IPS-NIHi7 (cell line): ENCODE measurements at regions not wholly inside any gene's neighbourhood (a gene's known extent, or its start where the extent isn't known, plus 50 kb on each side); places are given as distances from the start of the nearest gene placed in this dataset.

Source experiments
- DNase-seq: peaks from one replicate; pipeline ENCODE4 v3.0.0; 2012; ENCODE audit warnings: mixed read lengths; ENCODE audit errors: extremely low spot score

GRCh38 chr1:47554082-47554481 lies 116.2 kb downstream of the FOXD2 start:
- DNase-seq, result no peak

DNA sequence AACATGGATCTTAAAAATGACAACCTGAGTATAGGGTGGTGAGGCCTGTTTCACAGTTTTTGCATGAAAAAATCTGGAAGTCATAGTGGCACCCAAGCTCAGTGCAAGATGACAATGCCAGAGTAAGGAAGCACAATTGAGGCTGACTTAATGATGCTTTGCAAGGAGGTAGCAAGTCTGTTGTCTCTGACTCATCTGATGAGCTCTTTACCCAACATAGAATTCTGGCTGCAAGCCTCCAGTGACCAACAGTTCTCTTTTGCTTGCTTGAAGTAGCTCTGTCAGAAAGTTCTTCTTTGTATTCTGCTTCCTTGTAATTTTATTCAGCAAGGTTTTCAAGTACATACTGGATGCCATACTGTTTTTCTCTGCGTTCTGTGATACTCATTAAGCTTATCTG lies 117.1 kb downstream of the FOXD2 start:
- no peak for DNase-seq

DNA sequence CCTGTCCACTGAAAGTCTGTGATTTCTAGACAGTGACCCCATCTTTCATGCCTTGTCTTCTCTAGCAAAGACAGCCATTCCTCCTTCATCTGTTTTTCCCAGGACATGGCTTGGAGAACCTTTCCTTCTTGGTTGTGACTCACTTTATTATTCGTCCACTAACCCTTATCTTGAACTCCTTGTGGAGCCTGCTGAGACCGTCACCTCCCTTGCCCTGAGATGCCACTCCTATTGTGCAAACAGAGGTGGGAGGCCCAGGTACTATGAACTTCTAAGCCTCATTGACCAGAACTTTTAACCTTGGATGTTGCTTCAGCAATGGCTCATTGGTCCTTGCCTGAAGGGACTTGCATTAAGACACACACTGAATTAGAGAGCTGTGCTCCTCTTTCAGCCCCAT lies 117.5 kb downstream of the FOXD2 start:
- DNase-seq, result no peak

DNA sequence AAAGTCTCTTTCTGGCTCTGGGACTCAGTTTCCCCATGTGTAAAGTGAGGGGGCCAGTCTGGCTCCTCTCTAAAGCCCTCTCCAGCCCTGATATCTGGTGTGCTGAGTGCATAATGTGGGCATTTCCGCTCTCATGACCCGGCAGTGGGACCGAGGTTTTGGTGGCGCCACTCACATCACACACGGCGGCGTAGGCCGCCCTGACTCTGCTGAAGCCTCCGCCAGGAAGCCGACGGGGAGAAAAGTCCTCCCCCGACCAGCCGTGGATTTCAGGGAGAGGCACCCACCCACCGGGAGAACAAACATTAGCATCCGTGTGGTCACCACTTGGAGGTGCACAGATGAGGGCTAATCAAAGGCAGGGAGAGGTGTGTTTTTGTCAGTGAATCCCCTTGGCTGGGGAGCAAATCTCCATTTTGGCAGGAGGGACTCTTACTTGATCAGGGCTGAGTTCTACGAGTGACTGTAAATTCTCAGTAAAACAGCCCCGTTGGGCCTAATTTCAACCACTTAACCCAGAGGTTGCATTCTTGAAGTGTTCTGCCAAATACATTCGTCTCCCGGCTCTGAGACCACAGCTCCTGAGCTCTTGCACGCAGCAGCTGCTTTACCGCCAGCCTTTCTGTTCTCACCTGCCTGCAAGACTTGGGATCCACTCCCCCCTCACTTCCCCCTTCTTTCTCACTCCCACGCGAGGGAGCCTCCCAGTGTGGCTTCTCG lies 118.2 kb downstream of the FOXD2 start:
- DNase-seq, result no peak

GRCh38 chr1:47557066-47557465 lies 119.2 kb downstream of the FOXD2 start:
- DNase-seq, result no peak

DNA sequence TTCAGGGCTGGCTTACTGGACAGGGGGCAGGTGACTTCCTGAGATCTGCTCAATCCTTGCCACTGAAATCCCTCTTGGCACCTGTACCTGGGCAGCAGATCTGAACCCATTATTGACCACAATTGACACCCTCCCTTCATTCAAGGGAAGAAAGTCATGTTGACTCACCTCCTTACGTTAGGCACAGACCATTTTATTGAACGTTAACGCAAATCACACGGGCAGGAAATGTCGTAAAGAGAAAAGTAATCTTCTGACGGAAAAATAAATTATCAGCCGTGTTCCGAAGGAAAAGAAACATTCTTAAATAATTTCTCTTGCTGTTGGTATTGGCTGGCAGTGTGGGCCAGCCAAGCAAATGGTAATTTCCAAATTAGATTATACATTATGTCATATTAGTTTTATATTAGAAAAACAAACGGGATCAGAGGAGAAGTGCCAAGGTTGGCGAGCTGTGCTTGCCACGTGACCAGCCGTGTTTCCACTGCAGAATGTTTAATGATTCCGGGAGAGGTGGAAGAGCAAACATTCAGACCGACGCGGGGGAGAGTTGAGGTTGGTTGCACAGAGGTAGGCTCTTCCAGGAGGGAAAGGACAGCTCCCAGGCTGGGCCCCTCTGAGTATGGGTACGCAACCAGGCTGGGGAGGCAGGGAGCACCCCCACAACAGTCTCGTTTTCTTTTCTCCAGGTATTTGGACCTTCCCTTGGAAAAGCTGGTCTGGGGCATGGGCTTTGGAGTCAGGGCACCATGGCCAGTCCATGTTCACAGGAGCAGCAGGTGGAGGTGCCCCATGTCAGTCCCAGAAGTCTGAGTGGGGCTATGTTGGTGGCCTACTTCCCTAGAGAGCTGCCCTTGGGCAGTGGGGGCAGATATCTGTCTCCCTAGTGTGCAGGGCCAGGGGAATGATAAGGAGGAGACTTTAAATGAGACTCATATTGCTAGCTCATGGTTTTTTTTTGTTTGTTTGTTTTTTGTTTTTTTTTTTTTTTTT lies 121.1 kb downstream of the FOXD2 start:
- DNase-seq, result no peak

- no peak for DNase-seq
Measured at GRCh38 chr1:47559944-47560695, 122.3 kb downstream of the FOXD2 start.

GRCh38 chr1:47561523-47562007 lies 123.7 kb downstream of the FOXD2 start:
- no peak for DNase-seq

DNA sequence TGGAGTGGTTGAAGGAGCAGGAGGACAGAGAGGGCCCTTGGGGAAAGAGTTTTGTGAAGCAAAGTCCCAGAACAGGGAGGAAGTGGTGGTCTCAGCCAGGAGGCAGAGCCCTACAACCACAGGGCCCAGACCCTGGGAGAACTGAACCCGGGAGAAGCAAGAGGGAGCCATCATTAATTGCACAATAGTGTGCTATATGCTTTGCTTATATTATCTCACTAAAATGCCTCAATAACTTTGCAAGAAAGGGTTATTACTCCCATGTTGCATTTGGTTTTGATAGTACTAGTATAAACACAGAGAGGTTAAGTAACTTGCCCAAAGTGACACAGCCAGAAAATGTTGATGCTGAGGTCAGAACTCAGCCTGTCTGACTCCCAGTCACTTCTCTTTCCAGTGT lies 124.3 kb downstream of the FOXD2 start:
- DNase-seq, result no peak

DNA sequence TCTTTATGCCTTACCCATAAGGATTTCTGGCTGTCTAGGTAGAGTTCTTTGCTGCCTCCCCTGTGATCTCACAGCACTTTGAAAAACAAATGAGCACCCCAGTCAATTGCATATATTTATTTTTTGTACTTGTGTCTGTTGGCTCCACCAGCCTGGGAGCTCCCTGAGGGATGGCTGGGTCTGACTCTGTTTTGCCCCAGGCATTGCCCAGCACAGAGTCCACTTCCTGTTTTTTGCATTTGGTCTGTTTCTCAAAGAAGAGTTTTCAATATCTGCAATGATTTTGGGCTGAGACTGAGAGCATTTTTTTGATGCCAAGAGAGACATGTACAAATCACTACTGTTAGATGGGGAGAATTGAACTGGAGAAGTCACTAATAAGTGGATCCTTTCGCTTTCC lies 125.0 kb downstream of the FOXD2 start:
- no peak for DNase-seq

GRCh38 chr1:47563201-47563600 lies 125.4 kb downstream of the FOXD2 start:
- no peak for DNase-seq

GRCh38 chr1:47564570-47564969 lies 126.7 kb downstream of the FOXD2 start:
- no peak for DNase-seq

DNA sequence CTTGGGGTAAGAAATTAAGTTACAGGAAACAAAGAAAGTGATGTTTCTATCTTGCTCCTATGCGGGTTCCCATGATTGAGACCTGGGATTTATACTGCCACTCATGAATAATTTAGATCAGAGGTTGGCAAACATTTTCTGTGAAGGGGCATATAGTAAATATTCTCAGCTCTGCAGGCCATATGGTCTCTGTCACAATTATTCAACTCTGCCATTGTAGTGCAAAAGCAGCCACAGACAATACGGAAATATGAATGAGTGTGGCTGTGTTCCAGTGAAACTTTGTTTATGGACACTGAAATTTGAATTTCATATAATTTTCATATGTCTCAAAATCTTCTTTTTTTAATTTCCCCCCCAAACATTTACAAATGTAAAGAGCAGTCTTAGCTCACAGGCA lies 127.2 kb downstream of the FOXD2 start:
- no peak for DNase-seq

GRCh38 chr1:47565676-47566075 lies 127.8 kb downstream of the FOXD2 start:
- DNase-seq, result no peak

GRCh38 chr1:47568763-47569162 lies 130.9 kb downstream of the FOXD2 start:
- no peak for DNase-seq

DNA sequence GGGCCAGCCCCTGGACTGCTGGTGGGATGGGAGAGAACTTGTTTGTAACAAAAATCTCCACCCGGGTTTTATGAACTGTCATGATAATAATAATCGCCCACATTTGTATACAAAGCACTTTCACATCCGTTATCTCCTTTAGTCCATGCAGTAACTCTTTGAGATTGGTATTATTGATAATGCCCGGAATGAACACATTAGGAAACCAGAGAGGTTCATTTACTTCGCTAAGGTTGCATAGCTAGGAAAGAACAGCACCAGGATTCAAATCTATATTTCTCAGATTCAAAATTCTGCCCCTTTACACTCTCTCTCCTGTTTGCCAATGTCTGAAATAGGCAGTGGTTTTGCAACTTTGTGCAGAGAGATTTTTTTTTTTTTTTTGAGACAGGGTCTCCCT lies 131.4 kb downstream of the FOXD2 start:
- no peak for DNase-seq

DNA sequence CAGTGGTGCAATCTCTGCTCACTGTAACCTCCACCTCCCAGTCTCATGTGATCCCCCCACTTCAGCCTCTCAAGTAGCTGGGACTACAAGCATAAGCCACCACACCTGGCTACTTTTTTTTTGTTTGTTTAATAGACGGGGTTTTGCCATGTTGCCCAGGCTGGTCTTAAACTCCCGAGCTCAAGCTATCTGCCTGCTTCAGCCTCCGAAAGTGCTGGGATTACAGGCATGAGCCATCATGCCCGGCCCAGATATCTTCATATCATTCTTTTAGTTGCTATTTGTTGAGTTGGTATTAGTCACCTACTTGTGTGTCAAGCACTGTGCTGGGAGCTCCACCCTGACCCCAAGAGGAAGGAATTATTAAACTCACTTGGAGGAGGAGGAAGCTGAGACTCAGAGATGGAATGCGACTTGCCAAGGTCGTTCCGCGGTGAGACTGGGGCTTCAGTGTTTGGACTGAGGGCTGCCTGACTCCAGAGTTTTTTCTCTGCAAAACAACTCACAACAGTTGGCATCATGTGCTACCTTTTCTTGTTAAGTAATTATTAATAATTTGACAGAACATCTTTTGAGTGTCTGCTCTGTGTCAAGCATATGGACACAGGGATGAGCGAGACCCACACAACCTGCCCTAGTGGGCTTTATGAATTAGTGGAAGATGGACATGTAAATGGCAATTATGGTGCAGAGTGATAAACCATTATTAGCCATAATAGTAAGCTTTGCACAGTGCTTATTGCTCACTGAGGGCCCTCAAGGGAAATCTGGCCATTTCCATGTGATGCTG lies 132.0 kb downstream of the FOXD2 start:
- peak; percentile 78 for DNase-seq

GRCh38 chr1:47571161-47571560 lies 133.3 kb downstream of the FOXD2 start:
- no peak for DNase-seq

DNA sequence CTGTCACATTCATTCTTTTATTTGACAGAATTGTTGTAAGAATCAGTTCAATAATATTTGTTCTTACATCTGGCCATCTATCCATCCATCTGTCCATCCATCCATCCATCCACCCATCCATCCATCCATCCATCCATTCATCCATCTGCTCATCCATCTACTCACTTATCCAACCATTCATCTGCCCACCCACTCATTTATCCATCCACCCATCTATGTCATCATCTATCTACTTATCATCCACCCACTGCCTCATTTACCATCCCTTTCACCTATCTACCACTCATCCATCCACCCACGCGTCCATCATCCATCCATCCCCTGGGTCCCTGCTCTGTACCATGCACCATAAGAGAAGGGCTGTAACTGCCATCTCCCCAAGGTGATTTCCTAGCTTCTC lies 134.1 kb downstream of the FOXD2 start:
- DNase-seq, result no peak

DNA sequence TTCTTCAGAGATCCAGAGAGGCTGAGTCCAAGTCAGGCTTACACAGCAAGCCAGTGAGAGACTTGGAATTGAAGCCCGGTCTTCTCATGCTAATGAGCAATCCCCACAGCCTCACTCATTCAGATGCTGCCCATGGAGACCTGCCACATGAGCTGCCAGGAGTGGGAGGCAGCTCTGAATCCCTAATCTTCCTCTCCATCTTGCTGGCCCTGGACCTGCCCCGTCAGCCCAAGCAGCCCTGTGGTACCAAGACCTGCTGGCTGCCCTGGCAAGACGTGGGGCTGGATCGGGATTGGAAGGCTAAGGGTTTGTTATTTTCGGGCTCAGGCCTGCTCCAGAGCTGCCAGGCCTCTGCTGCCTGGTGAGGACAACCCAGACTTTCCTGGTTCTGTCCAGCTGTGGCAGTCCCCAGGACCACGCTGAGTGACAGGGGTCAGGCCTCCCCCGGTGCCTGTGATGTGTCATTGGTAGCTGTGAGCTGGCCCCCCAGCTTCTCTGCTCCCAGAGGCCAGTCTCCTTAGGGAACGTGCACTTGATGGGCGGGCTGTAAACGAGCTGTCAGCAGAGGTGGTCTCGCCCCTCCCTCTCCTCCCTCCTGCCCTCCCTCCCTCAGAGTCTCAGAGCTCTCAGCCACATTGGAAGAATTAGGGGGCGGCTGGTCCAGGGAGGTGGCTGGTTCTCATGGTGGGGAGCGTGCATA lies 135.0 kb downstream of the FOXD2 start:
- no peak for DNase-seq
